H1 (cell line): ENCODE measurements at regions not wholly inside any gene's neighbourhood (a gene's known extent, or its start where the extent isn't known, plus 50 kb on each side); places are given as distances from the start of the nearest gene placed in this dataset.

Source experiments
- CEBPB ChIP-seq: IDR thresholded peaks from 2 replicates; pipeline ENCODE4 v1.6.1; 2012; ENCODE audit warnings: low read depth, low read length
- CREB1 ChIP-seq: IDR thresholded peaks from 2 replicates; pipeline ENCODE4 v1.6.1; 2012; ENCODE audit warnings: inconsistent platforms
- CTCF ChIP-seq, 3 experiments: IDR thresholded peaks; 1 replicate in 2 of 3; 2 replicates in 1 of 3; pipeline versions ENCODE4 v1.5.1 to v1.6.1; 2011; ENCODE audit warnings: low read length in 3 of 3, mild to moderate bottlenecking in 3 of 3, inconsistent platforms in 2 of 3, low read depth in 1 of 3, moderate library complexity in 1 of 3; ENCODE audit not compliant: insufficient read depth in 1 of 3; ENCODE audit errors: control extremely low read depth in 1 of 3
- E2F6 ChIP-seq: IDR thresholded peaks from 2 replicates; pipeline ENCODE4 v1.6.1; 2012; ENCODE audit warnings: inconsistent platforms
- EGR1 ChIP-seq: IDR thresholded peaks from 2 replicates; pipeline ENCODE4 v1.6.1; 2011; ENCODE audit warnings: low read depth, low read length, borderline replicate concordance
- EP300 ChIP-seq, 2 experiments: IDR thresholded peaks; 1 replicate in 1 of 2; 2 replicates in 1 of 2; pipeline ENCODE4 v1.6.1; 2011 to 2012; ENCODE audit warnings: low read depth in 2 of 2, low read length in 2 of 2, mild to moderate bottlenecking in 2 of 2, borderline replicate concordance in 1 of 2, inconsistent platforms in 1 of 2, moderate library complexity in 1 of 2
- RFX5 ChIP-seq: IDR thresholded peaks from 2 replicates; pipeline ENCODE4 v1.6.1; 2011; ENCODE audit warnings: low read depth, low read length, improper control_type of control experiment, borderline replicate concordance
- SAP30 ChIP-seq: fragments of 300-600 bp; sonication (generic); IDR thresholded peaks from 2 replicates; pipeline ENCODE4 v1.7.1; 2012; ENCODE audit warnings: low read length, moderate library complexity, mild to moderate bottlenecking, inconsistent platforms; ENCODE audit not compliant: insufficient read depth, insufficient replicate concordance
- SIN3A ChIP-seq, 2 experiments: IDR thresholded peaks in 1 of 2; conservative IDR thresholded peaks in 1 of 2; 2 replicates each; pipeline ENCODE4 v1.6.1; 2011 to 2012; ENCODE audit warnings: low read length in 2 of 2, improper control_type of control experiment in 1 of 2, low read depth in 1 of 2, mild to moderate bottlenecking in 1 of 2

DNA sequence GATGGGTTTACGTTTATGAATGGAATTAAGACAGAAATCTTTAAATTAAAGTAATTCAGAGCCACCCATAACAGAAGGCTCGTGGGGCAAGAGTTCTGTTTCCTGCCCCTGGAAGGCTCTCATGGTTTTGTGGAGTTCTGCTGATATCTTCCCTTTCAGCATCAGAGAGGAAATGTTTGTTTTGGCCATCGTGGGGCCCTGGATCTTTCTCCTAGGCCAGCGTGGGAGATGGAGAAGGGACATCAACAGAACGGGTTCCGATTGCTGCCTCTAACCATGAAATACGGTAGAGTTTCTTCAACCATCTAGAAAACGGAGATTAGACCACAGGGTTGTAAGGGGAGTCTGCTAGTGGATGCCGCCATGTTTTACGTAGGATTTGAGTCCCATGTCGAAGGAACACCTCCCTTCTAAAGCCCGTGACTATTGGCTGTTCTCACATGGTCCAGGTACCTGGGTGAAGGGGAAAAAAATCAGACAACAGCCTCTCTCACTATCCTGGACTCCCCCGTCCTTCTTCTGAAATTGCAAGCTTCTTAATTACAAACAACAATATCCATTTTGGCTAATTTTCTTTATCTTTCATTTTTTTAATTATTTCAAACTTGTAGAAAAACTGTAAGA, 169.1 kb upstream of the CELF2 start:
- TF ChIP-seq EGR1: no peak
- TF ChIP-seq CTCF (IDR thresholded peaks at IDR 0.05; ENCODE audit: control extremely low read depth in 1 of 3, insufficient read depth in 1 of 3, low read depth in 1 of 3, low read length in 3 of 3): no peak
- no peak for TF ChIP-seq SAP30
- TF ChIP-seq SIN3A (conservative IDR thresholded peaks at IDR 0.05 in 1 of 2, IDR thresholded peaks at IDR 0.05 in 1 of 2; ENCODE audit: low read depth in 1 of 2, low read length in 2 of 2): no peak
- TF ChIP-seq EP300 (IDR thresholded peaks at IDR 0.05; ENCODE audit: borderline replicate concordance in 1 of 2, low read depth in 2 of 2, low read length in 2 of 2): no peak
- no peak for TF ChIP-seq RFX5
- TF ChIP-seq CEBPB: no peak
- no peak for TF ChIP-seq CREB1
- TF ChIP-seq E2F6: no peak
